ENCODE measurements at regions not wholly inside any gene's neighbourhood (a gene's known extent, or its start where the extent isn't known, plus 50 kb on each side); places are given as distances from the start of the nearest gene placed in this dataset.

DNA sequence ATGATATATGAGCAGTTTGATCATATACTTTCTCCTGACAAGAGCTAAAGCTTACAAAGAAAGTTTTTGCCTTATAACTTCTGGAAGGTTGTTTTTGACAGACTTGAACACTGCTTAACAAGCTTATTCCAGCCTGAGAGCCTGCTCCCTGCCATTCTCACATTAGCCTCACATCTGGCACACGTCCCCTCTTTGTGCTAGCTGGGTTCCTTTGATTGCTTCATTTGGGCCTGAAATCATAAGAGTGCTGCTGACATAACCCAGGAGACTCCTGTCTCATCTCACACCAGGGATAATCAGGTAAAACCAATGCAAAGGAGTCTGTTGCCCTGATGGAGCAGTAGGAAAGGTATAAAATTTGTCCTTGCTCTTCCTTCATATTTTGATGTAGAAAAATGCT is 1411.7 kb upstream of the B3GALT2 start:
- TF ChIP-seq POLR2A (IDR thresholded peaks at IDR 0.05) (no peak), EP300 (IDR thresholded peaks at IDR 0.05) (no peak)
- TF ChIP-seq, protein P1, sequence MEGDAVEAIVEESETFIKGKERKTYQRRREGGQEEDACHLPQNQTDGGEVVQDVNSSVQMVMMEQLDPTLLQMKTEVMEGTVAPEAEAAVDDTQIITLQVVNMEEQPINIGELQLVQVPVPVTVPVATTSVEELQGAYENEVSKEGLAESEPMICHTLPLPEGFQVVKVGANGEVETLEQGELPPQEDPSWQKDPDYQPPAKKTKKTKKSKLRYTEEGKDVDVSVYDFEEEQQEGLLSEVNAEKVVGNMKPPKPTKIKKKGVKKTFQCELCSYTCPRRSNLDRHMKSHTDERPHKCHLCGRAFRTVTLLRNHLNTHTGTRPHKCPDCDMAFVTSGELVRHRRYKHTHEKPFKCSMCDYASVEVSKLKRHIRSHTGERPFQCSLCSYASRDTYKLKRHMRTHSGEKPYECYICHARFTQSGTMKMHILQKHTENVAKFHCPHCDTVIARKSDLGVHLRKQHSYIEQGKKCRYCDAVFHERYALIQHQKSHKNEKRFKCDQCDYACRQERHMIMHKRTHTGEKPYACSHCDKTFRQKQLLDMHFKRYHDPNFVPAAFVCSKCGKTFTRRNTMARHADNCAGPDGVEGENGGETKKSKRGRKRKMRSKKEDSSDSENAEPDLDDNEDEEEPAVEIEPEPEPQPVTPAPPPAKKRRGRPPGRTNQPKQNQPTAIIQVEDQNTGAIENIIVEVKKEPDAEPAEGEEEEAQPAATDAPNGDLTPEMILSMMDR (IDR thresholded peaks at IDR 0.05) = no peak
- Histone ChIP-seq H3K27me3 (no peaks in the 10 kb centered on the region), H3K4me3 (no peak overlapping the region), H3K9me3 (no peaks in the 10 kb centered on the region), H3K4me1 (no peaks in the 10 kb centered on the region), H3K36me3 (no peaks in the 10 kb centered on the region), H3K27ac (no peak overlapping the region)
- 29 to 32% methylated on average over 1 of the region's 1 CpG for WGBS, 2 donors
- DNase-seq (ENCODE audit: low spot score in 2 of 2) = no peak

DNA sequence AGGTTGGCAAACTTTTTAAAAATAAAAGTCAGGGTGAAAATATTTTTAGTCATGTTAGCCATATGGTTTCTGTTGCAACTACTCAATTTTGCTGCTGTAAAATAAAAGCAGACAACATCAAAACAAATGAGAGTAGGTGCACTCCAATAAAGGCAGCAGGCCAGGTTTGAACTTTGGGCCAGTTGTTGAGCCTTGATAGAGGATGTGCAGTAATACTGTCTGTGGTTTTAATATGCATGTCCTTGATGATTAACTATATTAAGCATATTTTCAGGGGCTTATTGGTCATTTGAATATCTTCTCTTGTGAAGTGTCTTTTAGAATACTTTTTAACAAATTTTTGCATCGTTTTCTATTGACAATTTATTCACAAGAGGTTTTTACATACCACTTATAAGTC is 1399.9 kb upstream of the B3GALT2 start:
- Histone ChIP-seq H3K27me3 (no peaks in the 10 kb centered on the region), H3K4me1 (no peaks in the 10 kb centered on the region), H3K9me3 (peaks cover 0 to 14% (median 0%) of the 10 kb centered on the region in 4 donors), H3K27ac (no peak overlapping the region), H3K36me3 (no peaks in the 10 kb centered on the region), H3K4me3 (no peak overlapping the region)
- 62 to 74% methylated on average over 1 of the region's 1 CpG for WGBS, 2 donors
- no peak for DNase-seq (ENCODE audit: low spot score in 2 of 2)
- TF ChIP-seq POLR2A (IDR thresholded peaks at IDR 0.05) (no peak), EP300 (IDR thresholded peaks at IDR 0.05) (no peak)
- TF ChIP-seq, protein P1 (IDR thresholded peaks at IDR 0.05) = no peak

DNA sequence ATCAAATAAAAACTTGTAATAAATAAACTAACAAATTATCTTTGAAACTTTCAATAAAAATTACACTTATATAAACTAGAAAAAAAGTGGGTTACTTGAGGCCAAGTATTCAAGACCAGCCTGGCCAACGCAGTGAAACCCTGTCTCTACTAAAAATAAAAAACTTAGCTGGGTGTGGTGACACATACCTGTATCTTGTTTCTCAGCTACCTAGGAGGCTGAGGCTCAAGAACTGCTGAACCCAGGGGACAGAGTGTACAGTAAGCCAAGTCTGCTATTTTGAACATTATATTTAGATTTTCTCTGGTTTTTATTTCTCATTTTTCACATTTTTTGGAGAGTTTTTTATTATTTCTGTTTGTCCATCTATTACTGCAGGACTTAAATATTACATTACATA is 1397.6 kb upstream of the B3GALT2 start:
- no peak for DNase-seq (ENCODE audit: low spot score in 2 of 2)
- Histone ChIP-seq H3K4me3 (no peak overlapping the region), H3K27me3 (no peaks in the 10 kb centered on the region), H3K9me3 (peaks cover 0 to 11% (median 0%) of the 10 kb centered on the region in 4 donors), H3K4me1 (no peaks in the 10 kb centered on the region), H3K36me3 (no peaks in the 10 kb centered on the region), H3K27ac (no peak overlapping the region)
- 41 to 67% methylated on average over 1 of the region's 1 CpG for WGBS, 2 donors
- TF ChIP-seq POLR2A (IDR thresholded peaks at IDR 0.05) (no peak), EP300 (IDR thresholded peaks at IDR 0.05) (no peak)
- TF ChIP-seq, protein P1 (IDR thresholded peaks at IDR 0.05) = no peak

DNA sequence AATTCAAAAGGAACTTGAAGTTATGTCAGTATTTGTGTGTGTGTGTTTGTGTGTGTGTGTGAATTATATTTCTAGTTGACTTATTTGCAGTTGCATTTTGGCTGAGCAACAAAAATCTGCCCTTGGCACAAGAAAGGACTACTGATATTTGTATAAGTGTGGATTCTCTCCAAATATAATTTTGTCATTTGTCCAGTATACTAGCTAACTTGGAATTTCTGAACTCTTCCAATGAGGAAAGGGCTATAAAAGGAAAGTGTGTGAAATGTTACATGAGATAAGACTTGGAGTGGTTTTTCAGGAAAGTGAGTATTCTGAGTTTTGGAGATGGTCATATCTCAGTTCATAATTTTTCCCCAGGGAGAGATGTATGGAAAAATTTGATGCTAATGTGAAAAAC is 1384.1 kb upstream of the B3GALT2 start:
- peaks cover 0 to 4% (median 0%) of the 10 kb centered on the region in 4 donors for H3K4me1 ChIP-seq
- H3K9me3 ChIP-seq = no peaks in the 10 kb centered on the region
- H3K36me3 ChIP-seq = no peaks in the 10 kb centered on the region
- no peaks in the 10 kb centered on the region for H3K27me3 ChIP-seq
- no peak for DNase-seq (ENCODE audit: low spot score in 2 of 2)
- H3K27ac ChIP-seq = no peak overlapping the region
- no peak overlapping the region for H3K4me3 ChIP-seq
- no peak for TF ChIP-seq POLR2A (IDR thresholded peaks at IDR 0.05)
- TF ChIP-seq EP300 (IDR thresholded peaks at IDR 0.05) = no peak
- TF ChIP-seq, protein P1 (IDR thresholded peaks at IDR 0.05) = no peak

DNA sequence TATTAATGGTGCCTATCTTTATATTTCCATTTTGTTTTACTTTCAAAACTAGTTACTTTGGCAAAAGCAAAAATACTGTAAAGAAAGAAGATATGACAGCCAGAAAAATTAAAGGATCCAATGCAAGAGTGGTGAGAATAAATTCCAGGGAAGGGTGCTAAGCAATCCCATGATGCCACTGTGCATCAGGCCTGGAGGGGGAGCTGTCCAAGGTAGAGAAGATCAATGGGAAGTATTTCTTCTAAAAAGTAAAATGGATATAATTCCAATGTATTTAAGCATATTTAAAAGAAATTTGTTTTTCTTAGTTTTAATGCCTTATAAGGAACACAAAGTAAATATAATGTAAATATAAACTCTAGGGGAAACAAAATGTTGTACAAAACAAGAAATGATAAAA is 1382.2 kb upstream of the B3GALT2 start:
- Histone ChIP-seq H3K36me3 (no peaks in the 10 kb centered on the region), H3K4me3 (no peak overlapping the region), H3K4me1 (peaks cover 0 to 4% (median 0%) of the 10 kb centered on the region in 4 donors), H3K9me3 (no peaks in the 10 kb centered on the region), H3K27ac (no peak overlapping the region), H3K27me3 (no peaks in the 10 kb centered on the region)
- no peak for TF ChIP-seq POLR2A (IDR thresholded peaks at IDR 0.05)
- TF ChIP-seq, protein P1 (IDR thresholded peaks at IDR 0.05) = no peak
- no peak for TF ChIP-seq EP300 (IDR thresholded peaks at IDR 0.05)
- no peak for DNase-seq (ENCODE audit: low spot score in 2 of 2)
